BJ (cell line): ENCODE measurements at regions not wholly inside any gene's neighbourhood (a gene's known extent, or its start where the extent isn't known, plus 50 kb on each side); places are given as distances from the start of the nearest gene placed in this dataset.

Experiments
- CTCF ChIA-PET: fragments of 350-600 bp; formaldehyde crosslinking; extraction: SDS; loops from one replicate; lab custom pipeline; 2021; ENCODE audit warnings: antibody characterized with exemption, inconsistent platforms; lab: Yijun Ruan, JAX
- POLR2A ChIA-PET: fragments of 300-600 bp; sonication (Branson Sonifier 250); formaldehyde crosslinking; extraction: SDS; loops from one replicate; lab custom pipeline; 2021; ENCODE audit warnings: antibody characterized with exemption; lab: Charles Lee
- DNase-seq: peaks from one replicate; pipeline ENCODE4 v3.0.0-alpha.2; 2011; ENCODE audit warnings: low read depth
- H3K27me3 ChIP-seq: 2 replicates; pipeline ENCODE4 v1.6.0; 2011; ENCODE audit warnings: low read length; ENCODE audit not compliant: control insufficient read depth, insufficient read depth
- H3K36me3 ChIP-seq: 2 replicates; pipeline ENCODE4 v1.5.1; 2011; ENCODE audit warnings: low read length; ENCODE audit not compliant: control insufficient read depth, insufficient read depth
- H3K4me3 ChIP-seq: 2 replicates; pipeline ENCODE4 v1.5.1; 2011; ENCODE audit warnings: low read depth, mild to moderate bottlenecking, control low read depth, low read length
- CTCF ChIP-seq: IDR thresholded peaks from 2 replicates; pipeline ENCODE4 v1.5.1; 2011; ENCODE audit warnings: low read depth, mild to moderate bottlenecking, control low read depth, inconsistent platforms, low read length, moderate library complexity; ENCODE audit not compliant: insufficient read depth

- no peaks in the 10 kb centered on the region for H3K36me3 ChIP-seq
- H3K27me3 ChIP-seq, result no peaks in the 10 kb centered on the region
- no peak overlapping the region for H3K4me3 ChIP-seq
- no peak for DNase-seq
- ChIA-PET CTCF (no interaction called here), POLR2A (no interaction called here)
- TF ChIP-seq CTCF, result no peak
Measured at GRCh38 chr11:97800891-97801290, 1219.9 kb upstream of the CNTN5 start.

DNA sequence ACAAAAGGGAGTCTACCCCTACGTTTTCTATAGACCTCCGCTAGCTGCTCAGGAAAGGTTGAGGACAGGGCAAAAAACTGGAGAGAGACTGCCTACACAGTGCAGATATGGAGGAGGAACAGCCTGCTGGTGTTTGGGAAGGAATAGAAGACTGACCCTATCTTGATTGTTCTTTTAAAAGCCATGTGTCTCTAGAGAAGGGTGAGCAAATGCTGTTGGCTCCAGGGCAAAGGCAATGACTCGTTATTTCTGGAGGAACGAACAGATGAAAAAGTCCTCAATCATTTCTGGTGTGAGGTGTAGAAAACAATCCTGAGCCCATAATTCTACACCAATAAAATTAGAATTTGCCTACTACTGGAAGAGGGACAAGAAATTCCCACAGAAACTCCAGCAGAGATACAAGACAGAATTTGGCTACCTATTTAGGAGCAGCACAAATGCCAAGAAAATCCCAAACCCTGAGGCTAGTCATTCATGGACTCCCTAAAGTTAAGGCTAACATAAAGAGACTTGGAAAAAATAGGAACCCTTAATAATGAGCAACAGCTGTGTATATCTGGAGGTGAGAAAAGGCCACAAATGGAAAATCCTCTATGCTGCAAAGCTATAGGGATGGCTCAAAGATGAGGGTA is 1206.3 kb upstream of the CNTN5 start:
- POLR2A ChIA-PET, result no interaction called here
- CTCF ChIA-PET, result interaction anchor here (0.8 kb wide), 1 partner anchor 390 kb away, joined by 3 read pairs; no protein-coding TSS in a partner anchor
- Histone ChIP-seq H3K27me3 (no peaks in the 10 kb centered on the region), H3K36me3 (no peaks in the 10 kb centered on the region), H3K4me3 (no peak overlapping the region)
- no peak for DNase-seq
- no peak for TF ChIP-seq CTCF

DNA sequence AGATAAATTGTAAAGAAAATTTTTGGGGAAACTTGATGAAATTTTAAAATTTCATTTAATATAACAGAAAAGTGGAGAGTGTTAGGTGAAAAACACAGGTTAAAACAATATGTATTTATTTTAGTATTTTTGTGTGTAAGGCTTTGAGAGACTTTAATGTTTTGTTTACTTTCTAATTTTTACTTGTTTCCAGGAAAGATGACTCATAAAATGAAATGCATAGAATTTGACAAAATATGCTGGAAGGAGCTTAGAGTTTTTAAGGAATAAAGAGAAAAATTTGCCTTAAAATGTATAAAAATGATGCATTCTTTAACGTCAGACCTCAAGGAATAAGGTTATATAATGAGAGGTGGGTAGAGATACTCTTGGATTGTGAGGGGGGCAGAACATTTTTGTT is 1205.1 kb upstream of the CNTN5 start:
- CTCF ChIA-PET, result interaction anchor here (0.8 kb wide), 1 partner anchor 658 kb away, joined by 3 read pairs; no protein-coding TSS in a partner anchor

DNA sequence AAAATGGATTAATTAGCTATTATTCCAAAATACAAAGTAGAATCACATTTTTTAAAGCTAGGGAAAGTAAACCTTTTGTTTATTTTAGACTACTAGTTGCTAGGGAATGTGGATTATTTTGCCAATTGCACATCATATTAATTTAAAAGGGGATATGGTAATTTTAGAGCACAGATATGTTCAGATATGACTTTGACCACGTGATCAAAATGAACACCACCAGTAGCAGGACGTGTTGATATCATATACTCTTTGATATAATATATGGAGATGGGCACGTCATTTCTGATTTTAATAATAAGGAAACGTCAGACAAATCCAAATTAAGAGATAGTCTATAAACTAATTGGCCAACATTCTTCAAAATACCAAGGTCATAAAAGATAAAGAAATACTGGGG is 1188.3 kb upstream of the CNTN5 start:
- DNase-seq, result no peak
- TF ChIP-seq CTCF, result no peak
- Histone ChIP-seq H3K36me3 (no peaks in the 10 kb centered on the region), H3K4me3 (no peak overlapping the region), H3K27me3 (no peaks in the 10 kb centered on the region)
- CTCF ChIA-PET, result no interaction called here
- POLR2A ChIA-PET, result no interaction called here

More for the DNA sequence above, 1205.1 kb upstream of the CNTN5 start:
- POLR2A ChIA-PET, result no interaction called here
- H3K36me3 ChIP-seq, result no peaks in the 10 kb centered on the region
- TF ChIP-seq CTCF, result no peak
- DNase-seq, result no peak
- H3K4me3 ChIP-seq, result no peak overlapping the region
- no peaks in the 10 kb centered on the region for H3K27me3 ChIP-seq

- no peak for TF ChIP-seq CTCF
- Histone ChIP-seq H3K36me3 (no peaks in the 10 kb centered on the region), H3K27me3 (no peaks in the 10 kb centered on the region), H3K4me3 (no peak overlapping the region)
- POLR2A ChIA-PET, result no interaction called here
- CTCF ChIA-PET, result no interaction called here
- DNase-seq, result no peak
Measured at GRCh38 chr11:97833412-97833811, 1187.3 kb upstream of the CNTN5 start.
